Heart right ventricle (tissue), 16 donors: ENCODE measurements at regions not wholly inside any gene's neighbourhood (a gene's known extent, or its start where the extent isn't known, plus 50 kb on each side); places are given as distances from the start of the nearest gene placed in this dataset.

Experiments
- ATAC-seq, 8 donors: fragments of 200-7000 bp; cut with Tn5 transposase; one replicate each; pipeline ENCODE4 v1.9.1; 2020; ENCODE audit warnings: mild to moderate bottlenecking in 8 of 8, moderate library complexity in 8 of 8, moderate number of reproducible peaks in 1 of 8
- DNase-seq, 2 donors: peaks; one replicate each; pipeline ENCODE4 v3.0.0-alpha.2; 2020
- H3K27ac ChIP-seq, 10 donors: fragments of 200-600 bp; sonication (generic) in 2 of 10; one replicate each; pipeline versions ENCODE4 v1.5.0 to v1.8.0; 2020 to 2022; ENCODE audit warnings: mild to moderate bottlenecking in 3 of 10
- H3K27me3 ChIP-seq, 7 donors: fragments of 200-600 bp; one replicate each; pipeline ENCODE4 v1.8.0; 2021 to 2022; ENCODE audit warnings: mild to moderate bottlenecking in 2 of 7
- H3K36me3 ChIP-seq, 9 donors: fragments of 200-600 bp; sonication (generic) in 1 of 9; one replicate each; pipeline versions ENCODE4 v1.5.0 to v1.8.0; 2020 to 2022; ENCODE audit warnings: mild to moderate bottlenecking in 2 of 9
- H3K4me1 ChIP-seq, 9 donors: fragments of 200-600 bp; sonication (generic) in 1 of 9; one replicate each; pipeline versions ENCODE4 v1.5.0 to v1.8.0; 2020 to 2022; ENCODE audit warnings: mild to moderate bottlenecking in 4 of 9
- H3K4me3 ChIP-seq, 10 donors: fragments of 200-600 bp; sonication (generic) in 2 of 10; one replicate each; pipeline versions ENCODE4 v1.5.0 to v1.8.0; 2020 to 2022; ENCODE audit warnings: mild to moderate bottlenecking in 7 of 10, moderate library complexity in 2 of 10
- H3K9me3 ChIP-seq, 11 donors: fragments of 200-600 bp in 10 of 11; sonication (generic) in 2 of 11; one replicate each; pipeline versions ENCODE4 v1.5.0 to v1.8.0; 2013 to 2022; ENCODE audit warnings: mild to moderate bottlenecking in 2 of 11, control low read depth in 1 of 11, moderate library complexity in 1 of 11
- WGBS, 2 donors: extraction: QIAGEN DNeasy Blood & Tissue Kit; methylation state at CpG; one replicate each; pipeline ENCODE4 v1.1.7; 2013; ENCODE audit warnings: inconsistent platforms in 1 of 2; 5-methylcytosine and 5-hydroxymethylcytosine counted together
- intact Hi-C, 10 donors: fragments of 100-400 bp; cut with DNase I; formaldehyde crosslinking; loops; one replicate each; pipeline versions ENCODE4 v1.11.1 to v1.14.2; 2022
- TF ChIP-seq, protein P1 (sequence below), 9 donors: fragments of 200-600 bp; sonication (generic) in 2 of 9; IDR thresholded peaks; one replicate each; pipeline versions ENCODE4 v1.5.0 to v1.8.0; 2021 to 2022; ENCODE audit warnings: antibody characterized with exemption in 9 of 9, mild to moderate bottlenecking in 5 of 9, moderate library complexity in 1 of 9
- donor health status: Arrhythmogenic right ventricular cardiomyopathy.
- donor health status: ischemic (EF 13 %, LVEDD 7.1; RV severe dilation, severe dysfunction).
- donor health status: healthy with polysubstance abuse.
- donor health status: DM: no; HTN: yes; CAD: no.
- donor health status: DM: no; HTN: no; CAD: no.
- donor health status: ischemic (EF 25% LVEDD 6.9; RV normal size, moderate dysfunction).
- donor health status: ischemic (EF 25% LVEDD 5.7; RV mildly dilated, moderate dysfunction).
- donor health status: healthy.
- donor health status: DM: yes; HTN: yes; CAD: no.
- donor health status: Ischemic cardiomyopathy.
- donor health status: ischemic (EF 35%, LVEDD 5.7; RV mildly dilated, moderate dysfunction).
- donor health status: nonischemic (EF 11% LVEDD 7.7; RV severe dilation, severe dysfunction).
- donor health status: DM: yes; HTN: yes; CAD: no.
- donor health status: PGD.
- donor health status: ischemic (EF 29% LVEDD 5.4; RV normal size, mild dysfunction).
- donor health status: nonischemic (EF 23%, LVEDD 6.1; RV moderate dilation, normal function).

DNA sequence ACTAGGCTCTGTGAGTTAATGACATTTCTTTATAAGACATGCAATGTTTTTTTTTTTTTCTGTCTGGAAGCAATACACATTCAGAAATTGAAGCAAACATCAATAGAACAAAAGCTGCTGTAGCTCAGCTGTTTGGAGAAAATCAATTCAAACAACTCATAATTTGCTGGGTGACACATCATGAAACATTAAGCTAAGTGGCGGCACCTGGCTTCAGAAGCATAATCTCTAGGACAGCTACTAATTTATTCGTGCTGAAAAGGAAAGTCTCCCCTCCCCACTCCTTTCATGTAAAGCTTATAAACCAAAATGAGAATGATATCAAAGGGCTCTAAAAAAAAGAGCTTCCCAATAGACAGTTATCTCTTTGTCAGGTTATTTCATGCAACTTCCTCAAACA, 73.9 kb downstream of the LUZP4 start:
- TF ChIP-seq, protein P1, sequence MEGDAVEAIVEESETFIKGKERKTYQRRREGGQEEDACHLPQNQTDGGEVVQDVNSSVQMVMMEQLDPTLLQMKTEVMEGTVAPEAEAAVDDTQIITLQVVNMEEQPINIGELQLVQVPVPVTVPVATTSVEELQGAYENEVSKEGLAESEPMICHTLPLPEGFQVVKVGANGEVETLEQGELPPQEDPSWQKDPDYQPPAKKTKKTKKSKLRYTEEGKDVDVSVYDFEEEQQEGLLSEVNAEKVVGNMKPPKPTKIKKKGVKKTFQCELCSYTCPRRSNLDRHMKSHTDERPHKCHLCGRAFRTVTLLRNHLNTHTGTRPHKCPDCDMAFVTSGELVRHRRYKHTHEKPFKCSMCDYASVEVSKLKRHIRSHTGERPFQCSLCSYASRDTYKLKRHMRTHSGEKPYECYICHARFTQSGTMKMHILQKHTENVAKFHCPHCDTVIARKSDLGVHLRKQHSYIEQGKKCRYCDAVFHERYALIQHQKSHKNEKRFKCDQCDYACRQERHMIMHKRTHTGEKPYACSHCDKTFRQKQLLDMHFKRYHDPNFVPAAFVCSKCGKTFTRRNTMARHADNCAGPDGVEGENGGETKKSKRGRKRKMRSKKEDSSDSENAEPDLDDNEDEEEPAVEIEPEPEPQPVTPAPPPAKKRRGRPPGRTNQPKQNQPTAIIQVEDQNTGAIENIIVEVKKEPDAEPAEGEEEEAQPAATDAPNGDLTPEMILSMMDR (IDR thresholded peaks at IDR 0.05), result no peak
- Histone ChIP-seq H3K36me3 (no peaks in the 10 kb centered on the region), H3K9me3 (no peaks in the 10 kb centered on the region), H3K27ac (no peak overlapping the region), H3K4me1 (peaks cover 0 to 2% (median 0%) of the 10 kb centered on the region in 9 donors), H3K27me3 (peaks cover 0 to 71% (median 0%) of the 10 kb centered on the region in 7 donors), H3K4me3 (no peak overlapping the region)
- 80 to 89% methylated on average over 2 of the region's 2 CpGs for WGBS, 2 donors
- intact Hi-C loops, result loop anchor here in 1 of 10 donors (10.0 kb wide), 1 partner anchor 91 kb away; no protein-coding TSS in a partner anchor
- ATAC-seq (no peak), DNase-seq (no peak)

DNA sequence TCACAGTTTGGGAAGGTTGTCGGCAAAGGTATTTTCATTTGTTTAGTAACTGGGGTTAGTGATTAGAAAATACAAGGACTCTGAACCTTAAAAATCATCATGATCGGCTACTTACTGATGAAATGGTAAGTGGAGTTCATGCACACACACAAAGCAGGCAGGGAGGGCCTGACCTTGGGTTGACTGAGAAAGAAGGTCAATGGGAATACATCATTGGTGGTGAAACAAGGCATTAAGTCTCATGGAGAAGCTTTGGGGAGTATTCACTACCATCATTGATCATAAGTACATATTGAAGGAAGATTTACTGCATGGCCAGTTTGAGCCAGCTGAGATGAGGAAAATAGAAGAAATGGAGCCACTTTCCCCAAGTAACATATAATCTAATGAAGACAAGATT, 74.4 kb downstream of the LUZP4 start:
- ATAC-seq (no peak), DNase-seq (no peak)
- WGBS, 2 donors, result 91 to 96% methylated on average over 2 of the region's 2 CpGs
- Histone ChIP-seq H3K36me3 (no peaks in the 10 kb centered on the region), H3K9me3 (no peaks in the 10 kb centered on the region), H3K27me3 (peaks cover 0 to 71% (median 0%) of the 10 kb centered on the region in 7 donors), H3K4me3 (no peak overlapping the region), H3K27ac (no peak overlapping the region), H3K4me1 (no peaks in the 10 kb centered on the region)
- TF ChIP-seq, protein P1 (IDR thresholded peaks at IDR 0.05), result no peak
- intact Hi-C loops, result loop anchor here in 1 of 10 donors (10.0 kb wide), 1 partner anchor 91 kb away; no protein-coding TSS in a partner anchor

DNA sequence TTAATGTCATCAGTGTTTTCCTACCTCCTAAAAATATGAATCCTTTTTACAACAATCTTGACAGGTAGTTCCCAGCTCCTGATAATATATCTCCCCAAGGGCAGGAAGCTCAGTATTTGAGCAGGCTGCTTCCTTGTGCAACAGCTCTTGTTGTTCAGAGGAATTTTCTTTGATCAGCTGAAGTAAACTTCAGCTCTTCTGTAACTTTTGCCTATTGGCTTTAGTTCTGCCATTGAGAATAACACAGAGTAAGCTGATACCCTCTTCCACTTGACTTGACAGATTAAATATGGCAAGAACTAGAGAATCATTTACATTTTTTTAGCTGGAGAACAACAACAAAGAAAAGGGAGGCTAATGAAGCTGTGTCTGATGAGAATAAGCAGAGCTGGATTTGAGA, 75.2 kb downstream of the LUZP4 start:
- no peak for DNase-seq
- H3K27ac ChIP-seq, result no peak overlapping the region

DNA sequence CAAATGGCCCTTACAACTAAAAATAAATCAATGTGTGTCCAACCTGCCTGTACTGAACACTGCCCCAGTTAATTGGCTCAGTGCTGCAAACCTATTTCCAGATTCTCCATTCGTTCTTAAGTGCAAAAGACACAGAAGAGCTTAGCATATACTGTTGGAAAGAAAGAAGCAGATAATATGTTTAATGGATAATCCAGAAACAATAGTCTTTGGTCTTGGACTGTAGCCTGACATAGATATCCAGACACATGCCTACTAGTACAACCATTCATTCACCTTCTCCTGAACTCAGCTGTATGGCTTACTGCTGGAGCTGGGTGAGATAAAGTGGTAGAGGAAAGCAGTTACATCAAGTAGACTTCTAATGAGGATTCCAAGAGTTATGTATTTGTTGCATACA, 77.0 kb downstream of the LUZP4 start:
- H3K36me3 ChIP-seq, result no peaks in the 10 kb centered on the region
- TF ChIP-seq, protein P1 (IDR thresholded peaks at IDR 0.05), result no peak
- H3K9me3 ChIP-seq, result no peaks in the 10 kb centered on the region
- no peaks in the 10 kb centered on the region for H3K4me1 ChIP-seq
- no peak for DNase-seq
- ATAC-seq, result no peak
- H3K4me3 ChIP-seq, result no peak overlapping the region
- H3K27me3 ChIP-seq, result peaks cover 0 to 72% (median 0%) of the 10 kb centered on the region in 7 donors
- intact Hi-C loops, result loop anchor here in 1 of 10 donors (10.0 kb wide), 1 partner anchor 88 kb away; no protein-coding TSS in a partner anchor
- H3K27ac ChIP-seq, result no peak overlapping the region
- WGBS, 2 donors, result 0 to 70% methylated on average over 1 of the region's 1 CpG

More for the DNA sequence above, 75.2 kb downstream of the LUZP4 start:
- Histone ChIP-seq H3K9me3 (no peaks in the 10 kb centered on the region), H3K27me3 (peaks cover 0 to 72% (median 0%) of the 10 kb centered on the region in 7 donors), H3K4me3 (no peak overlapping the region), H3K4me1 (no peaks in the 10 kb centered on the region), H3K36me3 (no peaks in the 10 kb centered on the region)
- TF ChIP-seq, protein P1 (IDR thresholded peaks at IDR 0.05), result no peak
- intact Hi-C loops, result loop anchor here in 1 of 10 donors (10.0 kb wide), 1 partner anchor 90 kb away; no protein-coding TSS in a partner anchor
- ATAC-seq, result no peak
